Stromal cell of bone marrow (primary cell): ENCODE measurements at regions not wholly inside any gene's neighbourhood (a gene's known extent, or its start where the extent isn't known, plus 50 kb on each side); places are given as distances from the start of the nearest gene placed in this dataset.

Experiments
- DNase-seq: peaks from one replicate; pipeline ENCODE4 v3.0.0-alpha.2; 2012; ENCODE audit warnings: low read depth

GRCh38 chr2:106978647-106979046 lies 92.7 kb upstream of the ST6GAL2 start:
- DNase-seq: no peak

GRCh38 chr2:106981491-106981890 lies 95.5 kb upstream of the ST6GAL2 start:
- no peak for DNase-seq

GRCh38 chr2:106982350-106982749 lies 96.4 kb upstream of the ST6GAL2 start:
- no peak for DNase-seq

GRCh38 chr2:106983305-106983704 lies 97.3 kb upstream of the ST6GAL2 start:
- DNase-seq: no peak

- no peak for DNase-seq
Observed at GRCh38 chr2:106988361-106988760, 102.4 kb upstream of the ST6GAL2 start.

GRCh38 chr2:106990297-106990696 lies 104.3 kb upstream of the ST6GAL2 start:
- DNase-seq: peak; percentile 58

GRCh38 chr2:106991866-106992265 lies 105.9 kb upstream of the ST6GAL2 start:
- DNase-seq: no peak

- peak; percentile 50 for DNase-seq
Observed at GRCh38 chr2:106995556-106995955, 109.6 kb upstream of the ST6GAL2 start.

- DNase-seq: no peak
Observed at GRCh38 chr2:106996171-106996769, 110.3 kb upstream of the ST6GAL2 start.

- DNase-seq: no peak
Observed at GRCh38 chr2:106997204-106997603, 111.2 kb upstream of the ST6GAL2 start.

GRCh38 chr2:107001062-107001461 lies 115.1 kb upstream of the ST6GAL2 start:
- DNase-seq: no peak

- DNase-seq: no peak
Observed at GRCh38 chr2:107001551-107001950, 115.6 kb upstream of the ST6GAL2 start.

- DNase-seq: peak; percentile 13
Observed at GRCh38 chr2:107001964-107002696, 116.2 kb upstream of the ST6GAL2 start.

- no peak for DNase-seq
Observed at GRCh38 chr2:107002735-107003134, 116.8 kb upstream of the ST6GAL2 start.

- DNase-seq: no peak
Observed at GRCh38 chr2:107005853-107006252, 119.9 kb upstream of the ST6GAL2 start.

- DNase-seq: no peak
Observed at GRCh38 chr2:107006836-107007235, 120.9 kb upstream of the ST6GAL2 start.

- DNase-seq: no peak
Observed at GRCh38 chr2:107007927-107008326, 122.0 kb upstream of the ST6GAL2 start.

GRCh38 chr2:107008843-107009242 lies 122.9 kb upstream of the ST6GAL2 start:
- DNase-seq: no peak

- DNase-seq: no peak
Observed at GRCh38 chr2:107009275-107009674, 123.3 kb upstream of the ST6GAL2 start.

- no peak for DNase-seq
Observed at GRCh38 chr2:107012714-107013306, 126.8 kb upstream of the ST6GAL2 start.

GRCh38 chr2:107013884-107014283 lies 127.9 kb upstream of the ST6GAL2 start:
- no peak for DNase-seq

- no peak for DNase-seq
Observed at GRCh38 chr2:107018366-107018765, 132.4 kb upstream of the ST6GAL2 start.

- DNase-seq: no peak
Observed at GRCh38 chr2:107020392-107020791, 134.4 kb upstream of the ST6GAL2 start.
